ENCODE measurements at regions not wholly inside any gene's neighbourhood (a gene's known extent, or its start where the extent isn't known, plus 50 kb on each side); places are given as distances from the start of the nearest gene placed in this dataset.

DNA sequence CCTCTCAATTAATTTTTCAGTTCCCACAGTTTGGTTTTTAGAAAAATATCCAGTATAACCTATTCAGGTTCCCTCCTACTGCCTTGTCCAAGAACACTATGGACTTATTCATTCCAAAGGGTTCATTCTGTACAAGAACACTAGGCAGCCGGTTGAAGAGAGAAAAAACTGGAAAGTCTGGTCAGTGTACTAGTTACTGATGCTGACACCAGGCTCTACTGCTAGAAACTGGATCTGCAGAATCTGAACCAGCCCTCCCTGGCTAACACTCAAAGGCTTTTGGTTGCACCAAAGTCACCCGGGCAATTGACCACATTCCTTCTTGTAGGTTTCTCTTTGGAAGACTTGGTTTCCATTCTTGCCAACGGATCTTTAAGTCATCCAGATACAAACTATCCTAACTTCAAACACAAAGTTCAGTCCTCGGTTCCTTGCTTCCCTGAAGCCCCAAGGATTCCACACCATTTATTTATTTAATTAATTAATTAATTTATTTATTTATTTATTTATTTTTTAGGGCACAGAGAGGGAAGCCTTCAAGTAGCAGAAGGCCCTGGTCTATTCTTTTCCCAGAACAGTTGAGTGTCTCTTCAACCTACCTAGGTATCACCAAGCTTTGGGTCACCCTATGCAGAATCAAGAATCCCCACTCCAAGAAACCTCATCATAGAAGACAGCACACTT lies 268.1 kb downstream of the ADGB start:
- TF ChIP-seq, protein P1, sequence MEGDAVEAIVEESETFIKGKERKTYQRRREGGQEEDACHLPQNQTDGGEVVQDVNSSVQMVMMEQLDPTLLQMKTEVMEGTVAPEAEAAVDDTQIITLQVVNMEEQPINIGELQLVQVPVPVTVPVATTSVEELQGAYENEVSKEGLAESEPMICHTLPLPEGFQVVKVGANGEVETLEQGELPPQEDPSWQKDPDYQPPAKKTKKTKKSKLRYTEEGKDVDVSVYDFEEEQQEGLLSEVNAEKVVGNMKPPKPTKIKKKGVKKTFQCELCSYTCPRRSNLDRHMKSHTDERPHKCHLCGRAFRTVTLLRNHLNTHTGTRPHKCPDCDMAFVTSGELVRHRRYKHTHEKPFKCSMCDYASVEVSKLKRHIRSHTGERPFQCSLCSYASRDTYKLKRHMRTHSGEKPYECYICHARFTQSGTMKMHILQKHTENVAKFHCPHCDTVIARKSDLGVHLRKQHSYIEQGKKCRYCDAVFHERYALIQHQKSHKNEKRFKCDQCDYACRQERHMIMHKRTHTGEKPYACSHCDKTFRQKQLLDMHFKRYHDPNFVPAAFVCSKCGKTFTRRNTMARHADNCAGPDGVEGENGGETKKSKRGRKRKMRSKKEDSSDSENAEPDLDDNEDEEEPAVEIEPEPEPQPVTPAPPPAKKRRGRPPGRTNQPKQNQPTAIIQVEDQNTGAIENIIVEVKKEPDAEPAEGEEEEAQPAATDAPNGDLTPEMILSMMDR (IDR thresholded peaks at IDR 0.05): no peak
- TF ChIP-seq POLR2A (IDR thresholded peaks at IDR 0.05): no peak

All from uterus (tissue), 2 donors.